ENCODE measurements at regions not wholly inside any gene's neighbourhood (a gene's known extent, or its start where the extent isn't known, plus 50 kb on each side); places are given as distances from the start of the nearest gene placed in this dataset.

GRCh38 chr12:75960954-75961661 is 70.5 kb downstream of the PHLDA1 start:
- H3K9me3 Mint-ChIP-seq: no peaks in the 10 kb centered on the region
- H3K36me3 ChIP-seq (ENCODE audit: control insufficient read depth, insufficient read depth, low read length): no peaks in the 10 kb centered on the region
- no peaks in the 10 kb centered on the region for H3K27me3 ChIP-seq (ENCODE audit: control insufficient read depth, insufficient read depth, low read length)
- DNase-seq (no peak), ATAC-seq (ENCODE audit: low read depth in 2 of 2) (no peak)
- peak overlapping the region in 1 of 3 donors; percentile 14 for H3K27ac Mint-ChIP-seq
- H3K4me3 ChIP-seq (ENCODE audit: low read depth, low read length): no peak overlapping the region
- H3K36me3 Mint-ChIP-seq: no peaks in the 10 kb centered on the region
- H3K9me3 ChIP-seq (ENCODE audit: control insufficient read depth in 2 of 2, low read length in 2 of 2): no peaks in the 10 kb centered on the region
- no peak overlapping the region for H3K27ac ChIP-seq (ENCODE audit: insufficient read depth, low read length, poor library complexity, severe bottlenecking)
- H3K4me1 Mint-ChIP-seq: peaks cover 5 to 25% (median 20%) of the 10 kb centered on the region in 4 donors
- H3K4me1 ChIP-seq (ENCODE audit: control insufficient read depth, insufficient read depth, low read length, poor library complexity, severe bottlenecking): peaks cover 17% of the 10 kb centered on the region
- H3K4me3 Mint-ChIP-seq: no peak overlapping the region
- no peaks in the 10 kb centered on the region for H3K27me3 Mint-ChIP-seq

GRCh38 chr12:75960086-75960910 is 71.3 kb downstream of the PHLDA1 start:
- Mint-ChIP-seq H3K9me3 (no peaks in the 10 kb centered on the region), H3K27ac (peak overlapping the region; percentile 4 to 69 (median 24)), H3K27me3 (no peaks in the 10 kb centered on the region), H3K4me1 (peaks cover 5 to 25% (median 20%) of the 10 kb centered on the region in 4 donors), H3K4me3 (no peak overlapping the region), H3K36me3 (no peaks in the 10 kb centered on the region)
- ATAC-seq (ENCODE audit: low read depth in 2 of 2) (no peak), DNase-seq (no peak)
- Histone ChIP-seq H3K27ac (ENCODE audit: insufficient read depth, low read length, poor library complexity, severe bottlenecking) (no peak overlapping the region), H3K9me3 (ENCODE audit: control insufficient read depth in 2 of 2, low read length in 2 of 2) (no peaks in the 10 kb centered on the region), H3K4me1 (ENCODE audit: control insufficient read depth, insufficient read depth, low read length, poor library complexity, severe bottlenecking) (peaks cover 17% of the 10 kb centered on the region), H3K4me3 (ENCODE audit: low read depth, low read length) (peak overlapping the region; percentile 20), H3K27me3 (ENCODE audit: control insufficient read depth, insufficient read depth, low read length) (no peaks in the 10 kb centered on the region), H3K36me3 (ENCODE audit: control insufficient read depth, insufficient read depth, low read length) (no peaks in the 10 kb centered on the region)

- peak; percentile 21 to 49 for ATAC-seq (ENCODE audit: low read depth in 2 of 2)
- no peak overlapping the region for H3K4me3 Mint-ChIP-seq
- Histone ChIP-seq H3K27ac (ENCODE audit: insufficient read depth, low read length, poor library complexity, severe bottlenecking) (no peak overlapping the region), H3K4me3 (ENCODE audit: low read depth, low read length) (peak overlapping the region; percentile 20), H3K36me3 (ENCODE audit: control insufficient read depth, insufficient read depth, low read length) (no peaks in the 10 kb centered on the region), H3K4me1 (ENCODE audit: control insufficient read depth, insufficient read depth, low read length, poor library complexity, severe bottlenecking) (peaks cover 17% of the 10 kb centered on the region), H3K9me3 (ENCODE audit: control insufficient read depth in 2 of 2, low read length in 2 of 2) (no peaks in the 10 kb centered on the region), H3K27me3 (ENCODE audit: control insufficient read depth, insufficient read depth, low read length) (no peaks in the 10 kb centered on the region)
- peaks cover 5 to 25% (median 20%) of the 10 kb centered on the region in 4 donors for H3K4me1 Mint-ChIP-seq
- no peaks in the 10 kb centered on the region for H3K9me3 Mint-ChIP-seq
- no peaks in the 10 kb centered on the region for H3K36me3 Mint-ChIP-seq
- DNase-seq: peak in 1 of 3 donors; percentile 68
- H3K27me3 Mint-ChIP-seq: no peaks in the 10 kb centered on the region
- H3K27ac Mint-ChIP-seq: peak overlapping the region in 2 of 3 donors; percentile 4 to 5
Observed at GRCh38 chr12:75959506-75959905, 72.1 kb downstream of the PHLDA1 start.

- no peaks in the 10 kb centered on the region for H3K9me3 Mint-ChIP-seq
- peak overlapping the region; percentile 4 to 86 (median 5) for H3K27ac Mint-ChIP-seq
- no peaks in the 10 kb centered on the region for H3K36me3 Mint-ChIP-seq
Observed at GRCh38 chr12:75959060-75959459, 72.5 kb downstream of the PHLDA1 start.

GRCh38 chr12:75955251-75955650 is 76.3 kb downstream of the PHLDA1 start:
- no peak overlapping the region for H3K27ac Mint-ChIP-seq
- peaks cover 16% of the 10 kb centered on the region for H3K4me1 ChIP-seq (ENCODE audit: control insufficient read depth, insufficient read depth, low read length, poor library complexity, severe bottlenecking)
- H3K36me3 Mint-ChIP-seq: no peaks in the 10 kb centered on the region
- ATAC-seq (ENCODE audit: low read depth in 2 of 2) (no peak), DNase-seq (no peak)
- no peak overlapping the region for H3K27ac ChIP-seq (ENCODE audit: insufficient read depth, low read length, poor library complexity, severe bottlenecking)
- no peaks in the 10 kb centered on the region for H3K36me3 ChIP-seq (ENCODE audit: control insufficient read depth, insufficient read depth, low read length)
- H3K4me3 Mint-ChIP-seq: no peak overlapping the region
- H3K9me3 Mint-ChIP-seq: no peaks in the 10 kb centered on the region
- H3K9me3 ChIP-seq (ENCODE audit: control insufficient read depth in 2 of 2, low read length in 2 of 2): no peaks in the 10 kb centered on the region
- H3K4me1 Mint-ChIP-seq: peaks cover 5 to 18% (median 16%) of the 10 kb centered on the region in 4 donors
- no peak overlapping the region for H3K4me3 ChIP-seq (ENCODE audit: low read depth, low read length)
- no peaks in the 10 kb centered on the region for H3K27me3 ChIP-seq (ENCODE audit: control insufficient read depth, insufficient read depth, low read length)
- H3K27me3 Mint-ChIP-seq: no peaks in the 10 kb centered on the region

More at GRCh38 chr12:75959060-75959459, 72.5 kb downstream of the PHLDA1 start:
- peaks cover 17% of the 10 kb centered on the region for H3K4me1 ChIP-seq (ENCODE audit: control insufficient read depth, insufficient read depth, low read length, poor library complexity, severe bottlenecking)
- H3K36me3 ChIP-seq (ENCODE audit: control insufficient read depth, insufficient read depth, low read length): no peaks in the 10 kb centered on the region
- no peaks in the 10 kb centered on the region for H3K9me3 ChIP-seq (ENCODE audit: control insufficient read depth in 2 of 2, low read length in 2 of 2)
- peak overlapping the region; percentile 20 for H3K4me3 ChIP-seq (ENCODE audit: low read depth, low read length)
- DNase-seq (no peak), ATAC-seq (ENCODE audit: low read depth in 2 of 2) (no peak)
- Mint-ChIP-seq H3K4me3 (peak overlapping the region in 1 of 4 donors; percentile 38), H3K4me1 (peaks cover 5 to 22% (median 19%) of the 10 kb centered on the region in 4 donors), H3K27me3 (no peaks in the 10 kb centered on the region)
- no peak overlapping the region for H3K27ac ChIP-seq (ENCODE audit: insufficient read depth, low read length, poor library complexity, severe bottlenecking)
- no peaks in the 10 kb centered on the region for H3K27me3 ChIP-seq (ENCODE audit: control insufficient read depth, insufficient read depth, low read length)

- DNase-seq: no peak
- H3K36me3 ChIP-seq (ENCODE audit: control insufficient read depth, insufficient read depth, low read length): no peaks in the 10 kb centered on the region
- H3K4me1 ChIP-seq (ENCODE audit: control insufficient read depth, insufficient read depth, low read length, poor library complexity, severe bottlenecking): peaks cover 11% of the 10 kb centered on the region
- H3K9me3 Mint-ChIP-seq: no peaks in the 10 kb centered on the region
- ATAC-seq (ENCODE audit: low read depth in 2 of 2): no peak
- no peak overlapping the region for H3K27ac ChIP-seq (ENCODE audit: insufficient read depth, low read length, poor library complexity, severe bottlenecking)
- no peaks in the 10 kb centered on the region for H3K9me3 ChIP-seq (ENCODE audit: control insufficient read depth in 2 of 2, low read length in 2 of 2)
- no peaks in the 10 kb centered on the region for H3K36me3 Mint-ChIP-seq
- H3K27ac Mint-ChIP-seq: no peak overlapping the region
- no peak overlapping the region for H3K4me3 ChIP-seq (ENCODE audit: low read depth, low read length)
- H3K4me1 Mint-ChIP-seq: peaks cover 5 to 13% (median 12%) of the 10 kb centered on the region in 4 donors
- no peaks in the 10 kb centered on the region for H3K27me3 ChIP-seq (ENCODE audit: control insufficient read depth, insufficient read depth, low read length)
- no peak overlapping the region for H3K4me3 Mint-ChIP-seq
- no peaks in the 10 kb centered on the region for H3K27me3 Mint-ChIP-seq
Observed at GRCh38 chr12:75954749-75955148, 76.8 kb downstream of the PHLDA1 start.

GRCh38 chr12:75954041-75954440 is 77.5 kb downstream of the PHLDA1 start:
- H3K36me3 Mint-ChIP-seq: no peaks in the 10 kb centered on the region
- ATAC-seq (ENCODE audit: low read depth in 2 of 2): no peak
- no peak overlapping the region for H3K27ac Mint-ChIP-seq
- H3K27me3 Mint-ChIP-seq: no peaks in the 10 kb centered on the region
- Histone ChIP-seq H3K9me3 (ENCODE audit: control insufficient read depth in 2 of 2, low read length in 2 of 2) (no peaks in the 10 kb centered on the region), H3K4me3 (ENCODE audit: low read depth, low read length) (no peak overlapping the region), H3K4me1 (ENCODE audit: control insufficient read depth, insufficient read depth, low read length, poor library complexity, severe bottlenecking) (peaks cover 4% of the 10 kb centered on the region), H3K36me3 (ENCODE audit: control insufficient read depth, insufficient read depth, low read length) (no peaks in the 10 kb centered on the region), H3K27ac (ENCODE audit: insufficient read depth, low read length, poor library complexity, severe bottlenecking) (no peak overlapping the region), H3K27me3 (ENCODE audit: control insufficient read depth, insufficient read depth, low read length) (no peaks in the 10 kb centered on the region)
- DNase-seq: no peak
- H3K9me3 Mint-ChIP-seq: no peaks in the 10 kb centered on the region
- H3K4me3 Mint-ChIP-seq: no peak overlapping the region
- H3K4me1 Mint-ChIP-seq: peaks cover 5 to 6% (median 6%) of the 10 kb centered on the region in 4 donors

Data from CD4-positive, CD25-positive, alpha-beta regulatory T cell (primary cell).